ENCODE measurements at regions not wholly inside any gene's neighbourhood (a gene's known extent, or its start where the extent isn't known, plus 50 kb on each side); places are given as distances from the start of the nearest gene placed in this dataset.
"Not testable (repeated sequence)": the region's sequence is repeated elsewhere in the genome, so short reads cannot be mapped to it uniquely, and the experiment has no call there.

DNA sequence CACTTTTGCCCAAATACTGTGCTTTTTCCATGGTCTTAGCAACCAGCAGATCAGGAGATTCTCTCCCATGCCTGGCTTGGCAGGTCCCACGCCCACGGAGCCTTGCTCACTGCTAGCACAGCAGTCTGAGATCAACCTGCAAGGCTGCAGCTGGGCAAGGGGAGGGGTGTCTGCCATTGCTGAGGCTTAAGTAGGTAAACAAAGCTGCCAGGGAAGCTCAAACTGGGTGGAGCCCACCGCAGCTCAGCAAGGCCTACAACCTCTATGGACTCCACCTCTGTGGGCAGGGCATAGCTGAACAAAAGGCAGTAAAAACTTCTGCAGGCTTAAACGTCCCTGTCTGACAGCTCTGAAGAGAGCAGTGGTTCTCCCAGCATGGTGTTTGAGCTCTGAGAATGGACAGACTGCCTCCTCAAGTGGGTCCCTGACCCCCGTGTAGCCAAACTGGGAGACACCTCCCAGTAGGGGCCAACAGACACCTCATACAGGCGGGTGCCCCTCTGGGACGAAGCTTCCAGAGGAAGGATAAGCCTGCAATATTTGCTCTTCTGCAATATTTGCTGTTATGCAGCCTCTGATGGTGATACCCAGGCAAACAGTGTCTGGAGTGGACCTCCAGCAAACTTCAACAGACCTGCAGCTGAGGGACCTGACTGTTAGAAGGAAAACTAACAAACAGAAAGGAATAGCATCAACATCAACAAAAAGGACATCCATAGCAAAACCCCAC is 132.8 kb upstream of the STARD13 start:
- not testable (repeated sequence) for DNase-seq

DNA sequence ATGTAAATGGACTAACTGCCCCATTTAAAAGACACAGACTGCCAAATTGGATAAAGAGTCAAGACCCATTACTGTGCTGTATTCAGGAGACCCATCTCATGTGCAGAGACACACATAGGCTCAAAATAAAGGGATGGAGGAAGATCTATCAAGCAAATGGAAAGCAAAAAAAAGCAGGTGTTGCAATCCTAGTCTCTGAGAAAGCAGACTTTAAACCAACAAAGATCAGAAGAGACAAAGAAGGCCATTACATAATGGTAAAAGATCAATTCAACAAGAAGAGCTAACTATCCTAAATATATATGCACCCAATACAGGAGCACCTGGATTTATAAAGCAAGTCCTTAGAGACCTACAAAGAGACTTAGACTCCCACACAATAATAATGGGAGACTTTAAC is 134.6 kb upstream of the STARD13 start:
- DNase-seq, result not testable (repeated sequence)

DNA sequence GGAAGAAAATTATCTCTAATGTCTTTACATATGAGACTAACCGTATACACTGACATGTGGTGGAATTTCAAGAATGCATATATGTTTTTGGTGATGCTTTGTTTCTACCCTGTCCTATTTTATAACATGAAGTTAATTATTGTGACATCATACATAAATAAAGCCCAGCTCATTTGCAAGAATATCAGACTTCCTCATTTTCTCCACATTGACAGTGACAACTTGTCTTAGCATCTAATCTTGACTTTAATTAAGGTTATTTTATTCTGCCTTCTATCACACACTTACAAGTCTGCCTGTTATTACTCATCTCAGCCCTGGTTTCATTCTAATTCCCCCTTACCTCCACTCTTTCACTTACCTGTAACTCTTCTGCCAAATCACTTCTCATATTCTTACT is 140.6 kb upstream of the STARD13 start:
- no peak for DNase-seq

DNA sequence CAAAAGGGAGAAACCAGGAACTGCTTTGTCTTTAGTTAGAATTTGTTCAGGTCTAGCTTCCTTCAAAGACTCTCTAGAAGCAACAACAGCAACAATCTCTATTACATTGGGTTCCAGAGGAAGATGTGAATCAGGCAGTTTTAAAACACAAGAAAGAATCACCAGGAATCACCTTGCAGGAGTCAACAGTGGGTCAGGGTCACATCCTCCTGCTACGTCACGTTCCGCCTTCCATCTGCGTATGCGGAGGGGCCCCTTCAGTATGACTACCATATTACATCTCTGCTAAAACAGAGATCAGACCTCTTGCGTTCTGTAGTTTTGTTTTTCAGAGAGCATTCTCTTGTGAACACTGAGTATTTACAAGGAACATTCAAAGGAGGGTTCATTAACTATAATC is 147.8 kb upstream of the STARD13 start:
- no peak for DNase-seq

DNA sequence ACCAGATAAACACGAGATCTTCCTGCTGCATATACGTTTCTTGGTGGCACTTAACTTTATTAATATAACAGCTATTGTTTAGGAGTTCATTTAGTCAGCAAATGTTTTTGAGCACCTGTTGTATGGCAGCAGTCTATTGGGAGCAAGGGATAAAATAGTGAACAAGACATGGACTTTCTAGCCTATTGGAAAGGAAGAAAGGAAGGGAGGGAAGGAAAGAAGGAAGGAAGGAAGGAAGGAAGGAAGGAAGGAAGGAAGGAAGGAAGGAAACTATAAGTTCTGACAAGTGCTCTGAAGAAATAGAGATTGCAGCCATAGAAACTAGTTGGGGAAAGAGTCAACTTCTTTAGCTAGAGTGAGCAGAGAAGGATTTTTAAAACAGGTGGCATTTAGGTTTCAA is 149.1 kb upstream of the STARD13 start:
- DNase-seq, result no peak

DNA sequence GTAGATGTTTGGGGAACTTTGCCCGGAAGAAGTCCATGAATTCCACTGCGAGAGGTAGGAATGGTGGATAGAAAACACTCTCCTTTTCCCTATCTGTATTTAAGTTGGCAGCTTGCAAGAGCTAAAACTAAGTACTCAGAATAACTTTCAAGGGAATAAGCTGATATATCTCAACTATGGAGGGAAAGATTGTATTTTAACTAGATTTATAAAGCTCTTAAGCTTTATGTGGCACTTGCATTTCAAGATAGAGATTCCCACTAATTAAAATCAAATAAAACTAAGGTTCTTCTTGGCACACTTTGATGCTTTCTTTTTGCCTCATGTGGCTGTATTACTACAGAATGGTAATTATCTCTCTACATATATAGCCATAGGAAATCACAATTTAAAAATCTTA is 149.7 kb upstream of the STARD13 start:
- DNase-seq, result no peak

DNA sequence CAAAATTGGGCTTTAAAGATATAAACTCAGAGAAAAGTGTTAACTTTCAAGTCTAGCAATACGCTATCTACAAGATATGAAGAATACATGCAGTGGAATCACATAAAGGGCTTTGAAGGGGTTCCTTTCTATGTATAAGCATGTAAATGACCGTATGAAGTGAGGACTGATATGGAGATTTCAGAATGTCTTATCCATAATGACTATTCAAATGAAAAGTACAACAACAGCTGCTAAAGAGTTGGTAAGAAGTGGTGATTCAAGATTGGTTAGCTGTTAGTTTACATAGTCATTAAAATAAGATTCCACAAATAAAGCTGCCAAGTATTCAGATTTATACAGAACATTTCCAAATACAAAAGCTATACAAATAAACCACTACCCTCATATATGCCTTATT is 153.4 kb upstream of the STARD13 start:
- no peak for DNase-seq

DNA sequence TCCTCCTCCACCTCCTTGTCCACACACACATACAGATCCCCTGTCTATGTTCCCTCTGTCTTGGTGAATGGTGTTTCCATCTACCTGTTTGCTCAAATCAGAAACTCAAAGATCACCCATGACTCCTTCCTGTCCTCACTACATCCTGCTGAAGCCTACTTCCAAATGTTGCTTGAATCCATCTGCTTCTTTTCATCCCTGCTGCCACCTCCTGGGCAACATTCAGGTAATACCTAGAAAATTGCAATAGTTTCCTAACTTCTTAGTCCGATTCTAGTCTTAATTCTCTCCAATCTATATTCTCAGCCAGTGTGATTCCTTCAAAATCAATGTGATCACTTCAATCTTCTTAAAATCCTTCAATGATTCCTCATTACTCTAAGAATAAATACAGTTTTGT is 155.5 kb upstream of the STARD13 start:
- no peak for DNase-seq

DNA sequence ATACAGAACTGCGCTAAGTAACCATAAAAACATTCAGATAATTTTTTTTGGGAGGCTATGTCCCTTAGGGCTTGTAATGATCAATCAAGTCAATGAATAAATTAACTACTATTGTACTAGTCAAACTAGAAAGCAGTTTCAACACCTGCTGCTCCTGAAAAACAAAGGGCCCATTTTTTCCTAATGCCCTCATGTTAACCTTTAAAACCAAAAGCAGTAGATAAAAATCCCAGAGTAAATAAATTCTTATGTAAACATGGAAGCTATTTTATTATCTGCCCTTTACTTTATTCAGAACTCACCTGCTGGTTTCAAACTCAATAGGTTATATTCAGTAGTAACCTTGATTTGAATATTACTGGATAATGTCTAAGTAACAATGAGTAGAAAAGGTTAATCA is 159.5 kb upstream of the STARD13 start:
- no peak for DNase-seq

DNA sequence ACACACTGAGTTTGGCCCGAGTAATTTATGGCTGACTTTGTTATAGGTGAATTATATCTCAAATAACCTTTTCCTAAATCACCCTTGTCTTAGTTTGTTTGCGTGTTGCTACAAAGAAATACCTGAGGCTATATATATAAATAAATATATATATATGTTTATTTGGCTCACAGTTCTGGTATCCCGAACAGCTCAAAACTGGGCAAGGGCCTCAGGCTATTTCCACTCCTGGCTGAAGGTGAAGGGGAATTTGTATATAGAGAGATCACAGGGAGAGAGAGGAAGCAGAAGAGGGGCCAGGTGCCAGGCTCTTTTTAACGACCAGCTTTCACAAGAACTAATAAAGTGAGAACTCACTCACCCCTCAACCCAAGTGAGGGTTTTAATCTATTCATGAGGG is 159.9 kb upstream of the STARD13 start:
- DNase-seq, result no peak

DNA sequence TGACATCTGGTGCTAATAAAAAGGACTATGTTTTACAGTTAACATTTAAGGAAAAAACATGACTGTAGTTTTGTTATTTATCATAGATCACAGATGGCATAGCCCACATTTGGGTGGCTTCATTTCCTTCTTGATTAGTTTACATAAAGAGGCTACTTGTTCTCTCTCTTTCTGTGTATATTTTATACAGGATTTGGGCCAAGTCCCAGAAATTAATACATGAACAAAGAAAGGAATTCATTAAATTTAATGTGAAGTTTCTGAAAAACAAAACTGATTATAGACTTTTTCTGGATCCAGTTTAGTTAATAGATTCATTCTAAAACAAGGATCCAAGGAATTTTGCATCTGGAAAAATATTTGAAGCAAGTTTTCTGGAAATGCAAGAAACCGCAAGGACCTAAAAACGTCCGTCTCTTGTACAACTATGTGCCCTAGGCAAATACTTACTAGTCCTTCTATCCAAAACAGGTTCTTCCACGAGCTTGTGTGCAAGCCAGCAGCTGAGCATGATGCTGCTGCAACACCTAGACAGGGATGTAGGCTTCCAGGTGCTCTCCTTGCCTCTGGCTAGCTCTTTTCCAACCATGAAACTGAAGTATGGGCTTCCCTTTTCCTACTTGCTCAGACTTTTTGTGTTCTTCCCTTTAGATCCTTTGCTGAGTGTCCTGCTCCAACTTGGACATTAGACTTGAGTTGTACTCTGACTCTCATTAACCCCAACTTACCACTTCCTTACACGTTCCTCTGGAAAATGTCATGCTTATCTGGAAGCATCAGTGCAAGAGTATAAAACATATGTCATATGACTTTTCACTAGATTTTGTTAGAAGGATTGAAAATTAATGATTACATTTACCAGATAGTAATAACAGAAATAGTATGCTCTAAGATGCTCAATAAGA is 161.5 kb upstream of the STARD13 start:
- DNase-seq, result no peak

DNA sequence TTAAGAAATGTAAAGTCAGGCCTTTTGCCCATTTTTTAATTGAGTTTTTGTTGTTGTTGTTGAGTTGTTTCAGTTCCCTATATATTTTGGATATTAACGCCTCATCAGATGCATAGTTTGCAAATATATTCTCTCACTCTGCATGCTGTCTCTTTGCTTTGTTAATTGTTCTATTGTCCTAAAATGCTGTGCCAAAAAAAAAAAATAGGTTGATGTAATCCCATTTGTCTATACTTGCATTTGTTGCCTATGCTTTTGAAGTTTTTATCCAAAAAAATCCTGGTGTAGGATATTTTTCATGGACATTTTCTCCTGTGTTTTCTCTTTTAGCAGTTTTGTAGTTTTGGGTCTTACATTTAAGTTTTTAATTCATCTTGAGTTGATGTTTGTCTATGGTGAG is 163.3 kb upstream of the STARD13 start:
- no peak for DNase-seq

DNA sequence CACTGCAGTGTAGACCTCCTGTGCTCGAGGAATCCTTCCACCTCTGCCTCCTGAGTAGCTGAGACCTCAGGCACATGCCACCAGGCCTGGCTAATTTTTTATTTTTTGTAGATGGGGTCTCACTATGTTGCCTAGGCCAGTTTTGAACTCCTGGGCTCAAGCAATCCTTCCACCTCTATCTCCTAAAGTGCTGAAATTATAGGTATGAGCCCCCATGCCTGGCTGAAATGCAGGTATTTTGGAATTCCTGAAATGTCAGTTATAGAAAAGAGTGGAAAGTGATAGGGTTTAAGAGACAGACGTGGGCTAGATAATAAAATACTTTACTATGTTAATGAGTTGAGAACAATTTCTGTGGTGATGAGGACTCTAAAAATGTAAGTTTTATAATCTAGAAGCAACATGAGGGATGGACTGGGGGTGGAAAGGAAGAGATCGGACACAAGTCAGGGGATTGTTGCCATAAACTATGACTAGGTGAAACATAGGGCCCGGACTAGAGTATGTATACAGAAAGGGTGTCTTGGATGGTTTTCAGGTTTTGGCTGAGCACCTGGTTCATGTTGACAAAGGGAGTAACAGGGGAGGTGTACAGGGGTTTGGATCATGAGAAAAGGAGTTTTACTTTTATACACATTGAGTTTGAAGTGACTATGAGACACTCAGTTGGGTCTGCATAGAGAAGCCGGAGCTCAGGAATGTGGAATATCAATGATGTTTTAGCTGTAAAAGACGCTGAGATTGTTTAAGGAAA is 165.6 kb upstream of the STARD13 start:
- no peak for DNase-seq

DNA sequence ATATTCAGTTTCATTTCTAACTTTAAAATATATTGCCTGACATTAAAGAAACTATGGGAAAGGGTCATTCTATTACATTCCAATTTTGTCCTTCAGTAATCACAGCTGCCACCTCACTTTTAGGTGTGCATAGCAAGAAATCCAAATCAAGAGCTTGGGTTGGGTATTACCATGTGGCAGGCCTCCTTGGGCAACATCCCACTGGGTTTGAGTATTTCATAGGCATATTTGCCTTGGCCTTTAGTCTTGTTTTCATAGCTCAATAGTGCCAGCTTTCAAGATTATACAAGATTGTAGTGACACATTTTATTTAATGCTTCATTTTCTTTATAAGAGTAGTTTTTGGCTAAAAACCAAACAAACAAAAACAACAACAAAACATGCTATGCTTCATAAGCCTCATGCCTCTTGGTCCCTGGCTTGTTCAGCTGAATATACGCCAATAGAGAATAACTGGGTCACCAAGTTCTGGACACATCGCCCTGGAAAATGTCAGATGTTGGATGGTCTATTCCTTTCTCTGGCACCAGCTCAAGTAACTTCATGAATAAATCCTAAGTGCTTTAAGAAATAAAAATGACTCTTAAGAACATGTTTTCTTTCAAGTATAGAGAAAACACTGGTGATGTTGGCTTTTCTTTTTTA is 167.4 kb upstream of the STARD13 start:
- no peak for DNase-seq

DNA sequence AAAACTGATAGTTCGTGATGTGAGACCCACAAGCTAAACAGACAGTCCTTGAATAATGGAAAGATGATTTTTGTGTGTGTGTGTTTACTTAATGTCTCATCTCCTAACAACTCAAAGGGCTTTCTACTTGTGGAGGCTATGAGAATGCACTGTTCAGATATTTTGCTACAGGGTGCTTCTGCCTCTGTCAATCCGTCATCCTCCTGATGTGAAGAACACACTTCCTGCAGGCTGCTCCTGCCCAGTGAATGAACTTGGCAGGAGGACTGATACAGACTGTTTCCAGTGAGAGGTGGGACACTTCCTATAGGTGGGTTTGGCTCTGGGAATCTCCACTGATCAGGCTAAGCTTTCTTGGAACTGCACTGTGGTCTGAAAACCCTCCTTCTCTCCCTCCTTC is 168.4 kb upstream of the STARD13 start:
- no peak for DNase-seq

DNA sequence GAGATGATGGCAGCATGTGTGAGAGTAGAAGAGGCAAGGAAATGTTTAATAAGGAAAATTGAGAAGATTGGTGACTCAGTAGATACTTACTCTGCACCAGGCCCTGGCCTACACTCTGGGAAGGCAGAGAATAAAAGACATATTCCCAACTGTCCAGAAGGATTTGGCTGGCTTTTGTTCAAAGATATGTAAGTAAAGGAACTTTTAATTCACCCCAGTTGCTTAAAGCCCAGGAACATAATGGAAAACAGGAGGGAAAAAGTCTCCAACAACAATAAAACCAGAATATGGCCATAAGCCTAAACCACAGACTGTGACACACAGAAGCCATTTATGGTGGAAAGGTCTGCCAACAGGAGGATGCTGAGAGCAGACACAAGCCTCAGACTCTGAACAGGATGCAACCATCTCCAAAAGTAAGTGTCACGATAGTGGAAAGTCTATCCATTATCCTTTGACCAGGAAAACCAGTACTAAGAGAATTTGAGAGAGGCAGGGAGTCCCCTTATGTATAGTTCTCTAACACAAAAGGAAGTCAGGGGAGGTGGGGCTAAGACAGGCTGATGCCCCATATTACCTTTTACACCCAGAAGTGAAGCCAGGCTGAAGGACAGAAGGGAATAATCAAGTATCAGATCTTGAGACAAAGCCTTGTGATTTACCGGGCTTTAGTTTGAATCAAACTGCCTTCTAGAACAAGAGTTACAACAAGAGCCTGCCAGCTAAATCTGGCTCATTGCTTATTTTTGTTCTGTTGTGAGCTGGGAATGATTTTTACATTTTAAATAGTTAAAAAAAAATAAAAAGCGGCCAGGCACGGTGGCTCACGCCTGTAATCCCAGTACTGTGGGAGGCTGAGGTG is 169.5 kb upstream of the STARD13 start:
- DNase-seq, result no peak

DNA sequence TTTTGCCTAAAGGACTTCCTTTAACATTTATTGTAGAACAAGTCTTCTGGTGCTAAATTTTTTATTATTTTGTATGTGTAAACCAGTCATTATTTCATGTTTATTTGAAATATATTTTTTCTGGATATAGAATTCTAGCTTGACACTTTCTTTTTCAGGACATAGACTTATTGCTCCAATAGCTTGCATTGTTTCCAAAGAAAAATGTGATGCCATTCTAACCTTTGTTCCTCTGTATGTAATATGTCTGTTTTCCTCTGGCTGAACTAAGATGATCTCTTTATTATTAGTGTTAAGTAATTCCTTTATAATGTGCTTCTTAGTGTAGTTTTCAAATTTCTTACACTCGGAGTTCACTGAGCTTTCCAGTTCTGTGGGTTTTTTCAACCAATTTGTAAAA is 174.1 kb upstream of the STARD13 start:
- no peak for DNase-seq

DNA sequence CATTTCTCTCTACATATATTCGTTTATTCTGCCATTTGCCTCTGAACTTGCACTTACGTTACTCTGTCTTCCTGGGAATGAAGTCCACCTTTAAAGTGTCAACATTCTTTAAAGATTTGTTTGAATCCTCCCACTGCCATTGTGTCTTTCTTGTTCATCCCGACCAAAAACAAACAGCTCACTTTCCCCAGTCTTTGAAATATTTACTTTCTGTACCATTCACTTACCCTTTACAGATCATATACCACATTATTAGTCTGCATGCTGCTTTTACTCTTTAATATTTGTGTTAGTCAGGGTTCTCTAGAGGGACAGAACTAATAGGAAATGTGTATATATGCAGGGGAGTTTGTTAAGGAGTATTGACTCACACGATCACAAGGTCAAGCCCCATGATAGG is 176.6 kb upstream of the STARD13 start:
- no peak for DNase-seq

DNA sequence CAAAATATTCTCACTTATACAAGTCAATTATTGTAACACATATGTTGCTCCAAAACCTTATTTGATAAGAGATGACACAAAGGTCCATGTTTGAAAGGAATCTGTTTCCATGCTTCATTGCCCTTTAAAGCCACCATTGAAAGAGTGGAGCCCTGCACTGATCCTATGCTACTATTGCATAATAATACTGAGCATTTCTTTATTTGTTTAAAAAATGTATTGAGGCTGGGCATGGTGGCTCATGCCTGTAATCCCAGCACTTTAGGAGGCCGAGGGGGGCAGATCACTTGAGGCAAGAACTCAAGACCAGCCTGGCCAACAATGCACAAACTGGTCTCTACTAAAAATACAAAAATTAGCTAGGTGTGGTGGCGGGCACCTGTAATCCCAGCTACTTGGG is 178.8 kb upstream of the STARD13 start:
- no peak for DNase-seq

DNA sequence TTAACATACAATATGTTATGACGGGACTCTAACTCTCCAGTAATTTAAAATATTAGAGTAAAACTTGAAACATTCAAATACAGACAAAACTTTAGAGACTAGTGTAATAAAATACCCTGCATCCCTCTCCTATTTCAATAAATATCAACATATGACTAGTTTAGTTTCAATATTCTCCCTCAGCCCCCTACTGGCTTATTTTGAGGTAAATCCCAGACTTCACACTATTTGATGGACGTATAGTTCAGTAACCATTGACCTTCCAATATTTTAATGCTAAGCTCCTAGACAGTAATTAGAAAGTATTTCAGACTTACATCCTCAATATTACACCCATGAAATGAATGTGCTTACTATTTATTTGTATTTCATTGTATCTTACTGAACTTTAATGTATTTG is 180.7 kb upstream of the STARD13 start:
- no peak for DNase-seq

DNA sequence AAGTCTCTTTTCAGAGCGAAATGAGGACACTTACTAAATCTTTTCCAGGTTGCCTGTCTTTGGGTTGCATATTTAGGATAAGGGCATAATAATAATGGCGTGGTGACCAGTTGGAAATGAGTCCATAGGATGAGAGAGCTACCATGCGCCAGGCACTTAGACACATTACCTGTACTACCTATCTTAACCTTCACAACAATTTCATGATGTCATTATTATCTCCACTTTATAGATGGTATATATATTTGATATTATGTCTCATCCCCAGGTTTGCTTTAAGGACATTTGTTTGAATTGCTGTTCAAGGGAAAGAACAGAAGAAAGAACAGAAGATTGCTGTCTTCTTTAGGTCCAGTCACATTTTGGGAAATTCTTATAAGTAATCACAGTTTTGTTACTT is 182.0 kb upstream of the STARD13 start:
- no peak for DNase-seq

DNA sequence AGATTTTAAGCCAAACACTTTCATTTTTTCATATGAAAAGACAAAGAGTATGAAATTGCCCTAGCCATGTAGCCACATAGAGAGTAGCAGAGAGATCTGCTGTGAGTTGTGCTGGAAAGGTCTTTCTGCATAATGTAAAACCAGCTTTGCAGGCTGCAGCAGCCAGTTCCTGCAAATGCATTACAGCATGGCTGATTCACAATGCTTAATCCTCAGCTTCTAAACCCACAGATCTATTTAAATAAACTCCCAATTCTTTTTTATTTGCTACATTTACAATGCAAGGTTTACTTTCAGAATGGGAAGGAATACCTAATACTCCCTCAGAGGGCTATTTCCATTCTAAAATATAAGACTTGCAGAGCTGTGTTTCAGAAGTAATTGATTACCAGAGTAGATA is 185.6 kb upstream of the STARD13 start:
- no peak for DNase-seq
